ENCODE measurements at regions not wholly inside any gene's neighbourhood (a gene's known extent, or its start where the extent isn't known, plus 50 kb on each side); places are given as distances from the start of the nearest gene placed in this dataset.

GRCh38 chr18:44241020-44241419 is 439.7 kb upstream of the SETBP1 start:
- Histone ChIP-seq H3K9me3 (ENCODE audit: control extremely low read depth in 1 of 3, control insufficient read depth in 2 of 3, insufficient read depth in 1 of 3, low read length in 2 of 3) (no peaks in the 10 kb centered on the region), H3K36me3 (replicated peaks in 1 of 2; ENCODE audit: control extremely low read depth in 1 of 2, control insufficient read depth in 1 of 2, extremely low read depth in 1 of 2, insufficient read depth in 2 of 2, low read length in 1 of 2) (no peaks in the 10 kb centered on the region), H3K9ac (ENCODE audit: low read length) (no peak overlapping the region), H3K79me2 (ENCODE audit: control insufficient read depth, insufficient read depth, low read length) (no peaks in the 10 kb centered on the region), H3K27ac (ENCODE audit: low read length in 2 of 2) (no peak overlapping the region), H2AFZ (ENCODE audit: insufficient read depth, low read depth, low read length, poor library complexity, severe bottlenecking) (no peak overlapping the region), H4K20me1 (ENCODE audit: control insufficient read depth, insufficient read depth, low read length, poor library complexity, severe bottlenecking) (no peaks in the 10 kb centered on the region), H3K4me3 (ENCODE audit: control extremely low read depth in 1 of 5, extremely low read depth in 1 of 5, insufficient read depth in 1 of 5, low read depth in 2 of 5, low read length in 4 of 5) (no peak overlapping the region), H3K4me2 (replicated peaks; ENCODE audit: low read depth, low read length, poor library complexity, severe bottlenecking) (no peak overlapping the region), H3K4me1 (ENCODE audit: control insufficient read depth in 2 of 2, insufficient read depth in 2 of 2, low read length in 2 of 2) (no peaks in the 10 kb centered on the region), H3K27me3 (replicated peaks in 1 of 4; ENCODE audit: control extremely low read depth in 1 of 4, control insufficient read depth in 3 of 4, insufficient read depth in 4 of 4, low read length in 3 of 4) (no peaks in the 10 kb centered on the region)
- no peaks in the 10 kb centered on the region for H3K4me1 Mint-ChIP-seq
- ATAC-seq (ENCODE audit: low read depth): no peak
- WGBS (ENCODE audit: insufficient coverage): 94% methylated on average over 5 of the region's 5 CpGs
- ChIA-PET CTCF (no interaction called here), POLR2A (no interaction called here)
- H3K27ac Mint-ChIP-seq: no peak overlapping the region
- DNase-seq: no peak
- no peaks in the 10 kb centered on the region for H3K27me3 Mint-ChIP-seq
- no peak for TF ChIP-seq EZH2 (IDR thresholded peaks at IDR 0.05; ENCODE audit: borderline replicate concordance, insufficient read depth, low read depth, low read length, poor library complexity, severe bottlenecking)
- TF ChIP-seq, protein P1, sequence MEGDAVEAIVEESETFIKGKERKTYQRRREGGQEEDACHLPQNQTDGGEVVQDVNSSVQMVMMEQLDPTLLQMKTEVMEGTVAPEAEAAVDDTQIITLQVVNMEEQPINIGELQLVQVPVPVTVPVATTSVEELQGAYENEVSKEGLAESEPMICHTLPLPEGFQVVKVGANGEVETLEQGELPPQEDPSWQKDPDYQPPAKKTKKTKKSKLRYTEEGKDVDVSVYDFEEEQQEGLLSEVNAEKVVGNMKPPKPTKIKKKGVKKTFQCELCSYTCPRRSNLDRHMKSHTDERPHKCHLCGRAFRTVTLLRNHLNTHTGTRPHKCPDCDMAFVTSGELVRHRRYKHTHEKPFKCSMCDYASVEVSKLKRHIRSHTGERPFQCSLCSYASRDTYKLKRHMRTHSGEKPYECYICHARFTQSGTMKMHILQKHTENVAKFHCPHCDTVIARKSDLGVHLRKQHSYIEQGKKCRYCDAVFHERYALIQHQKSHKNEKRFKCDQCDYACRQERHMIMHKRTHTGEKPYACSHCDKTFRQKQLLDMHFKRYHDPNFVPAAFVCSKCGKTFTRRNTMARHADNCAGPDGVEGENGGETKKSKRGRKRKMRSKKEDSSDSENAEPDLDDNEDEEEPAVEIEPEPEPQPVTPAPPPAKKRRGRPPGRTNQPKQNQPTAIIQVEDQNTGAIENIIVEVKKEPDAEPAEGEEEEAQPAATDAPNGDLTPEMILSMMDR (IDR thresholded peaks at IDR 0.05): no peak
- H3K9me3 Mint-ChIP-seq (ENCODE audit: insufficient read depth): no peaks in the 10 kb centered on the region
- intact Hi-C loops (cut with micrococcal nuclease): no loop called here
- no peak overlapping the region for H3K4me3 Mint-ChIP-seq

- ATAC-seq (ENCODE audit: low read depth) (no peak), DNase-seq (no peak)
- Histone ChIP-seq H2AFZ (ENCODE audit: insufficient read depth, low read depth, low read length, poor library complexity, severe bottlenecking) (no peak overlapping the region), H3K79me2 (ENCODE audit: control insufficient read depth, insufficient read depth, low read length) (no peaks in the 10 kb centered on the region), H3K9ac (ENCODE audit: low read length) (no peak overlapping the region), H3K36me3 (replicated peaks in 1 of 2; ENCODE audit: control extremely low read depth in 1 of 2, control insufficient read depth in 1 of 2, extremely low read depth in 1 of 2, insufficient read depth in 2 of 2, low read length in 1 of 2) (no peaks in the 10 kb centered on the region), H3K9me3 (ENCODE audit: control extremely low read depth in 1 of 3, control insufficient read depth in 2 of 3, insufficient read depth in 1 of 3, low read length in 2 of 3) (no peaks in the 10 kb centered on the region), H4K20me1 (ENCODE audit: control insufficient read depth, insufficient read depth, low read length, poor library complexity, severe bottlenecking) (no peaks in the 10 kb centered on the region), H3K27ac (ENCODE audit: low read length in 2 of 2) (no peak overlapping the region), H3K4me3 (ENCODE audit: control extremely low read depth in 1 of 5, extremely low read depth in 1 of 5, insufficient read depth in 1 of 5, low read depth in 2 of 5, low read length in 4 of 5) (no peak overlapping the region), H3K4me1 (ENCODE audit: control insufficient read depth in 2 of 2, insufficient read depth in 2 of 2, low read length in 2 of 2) (no peaks in the 10 kb centered on the region), H3K4me2 (replicated peaks; ENCODE audit: low read depth, low read length, poor library complexity, severe bottlenecking) (no peak overlapping the region), H3K27me3 (replicated peaks in 1 of 4; ENCODE audit: control extremely low read depth in 1 of 4, control insufficient read depth in 3 of 4, insufficient read depth in 4 of 4, low read length in 3 of 4) (no peaks in the 10 kb centered on the region)
- ChIA-PET CTCF (no interaction called here), POLR2A (no interaction called here)
- H3K4me3 Mint-ChIP-seq: no peak overlapping the region
- intact Hi-C loops (cut with micrococcal nuclease): no loop called here
- H3K9me3 Mint-ChIP-seq (ENCODE audit: insufficient read depth): no peaks in the 10 kb centered on the region
- H3K4me1 Mint-ChIP-seq: peaks cover 3% of the 10 kb centered on the region
- no peaks in the 10 kb centered on the region for H3K27me3 Mint-ChIP-seq
- H3K27ac Mint-ChIP-seq: no peak overlapping the region
- WGBS (ENCODE audit: insufficient coverage): no CpG with 5 or more reads among the region's 3 CpGs
- TF ChIP-seq, protein P1 (IDR thresholded peaks at IDR 0.05): no peak
- TF ChIP-seq EZH2 (IDR thresholded peaks at IDR 0.05; ENCODE audit: borderline replicate concordance, insufficient read depth, low read depth, low read length, poor library complexity, severe bottlenecking): no peak
Observed at GRCh38 chr18:44245019-44245418, 435.7 kb upstream of the SETBP1 start.

Measured in B cell (primary cell).